Left lung (tissue), 4 donors: ENCODE measurements at regions not wholly inside any gene's neighbourhood (a gene's known extent, or its start where the extent isn't known, plus 50 kb on each side); places are given as distances from the start of the nearest gene placed in this dataset.
A peak's percentile ranks its signal among the peaks of the same experiment; 100 is the strongest.

ENCODE experiments used
- ATAC-seq: fragments of 200-7000 bp; cut with Tn5 transposase; one replicate; pipeline ENCODE4 v1.9.1; 2020; ENCODE audit warnings: moderate library complexity
- DNase-seq, 4 donors: peaks; one replicate each; pipeline ENCODE4 v3.0.0-alpha.2; 2013 to 2020
- H3K27ac ChIP-seq, 2 donors: fragments of 200-600 bp; sonication (generic) in 1 of 2; one replicate each; pipeline versions ENCODE4 v1.5.0 to v1.8.0; 2020 to 2021
- H3K27me3 ChIP-seq, 2 donors: fragments of 200-600 bp; sonication (generic) in 1 of 2; one replicate each; pipeline versions ENCODE4 v1.5.0 to v1.8.0; 2020 to 2021
- H3K36me3 ChIP-seq, 2 donors: fragments of 200-600 bp; sonication (generic) in 1 of 2; one replicate each; pipeline versions ENCODE4 v1.5.0 to v1.8.0; 2020 to 2021
- H3K4me1 ChIP-seq, 2 donors: fragments of 200-600 bp; one replicate each; pipeline ENCODE4 v1.8.0; 2021
- H3K4me3 ChIP-seq, 2 donors: fragments of 200-600 bp; sonication (generic) in 1 of 2; one replicate each; pipeline versions ENCODE4 v1.5.0 to v1.8.0; 2020 to 2021; ENCODE audit warnings: mild to moderate bottlenecking in 1 of 2
- H3K9me3 ChIP-seq, 2 donors: fragments of 200-600 bp; sonication (generic) in 1 of 2; one replicate each; pipeline versions ENCODE4 v1.5.0 to v1.8.0; 2020 to 2021
- intact Hi-C, 2 donors: fragments of 100-400 bp; cut with DNase I; formaldehyde crosslinking; loops; one replicate each; pipeline versions ENCODE4 v1.11.2 to v1.14.2; 2022
- TF ChIP-seq, protein P1 (sequence below), 2 donors: fragments of 200-600 bp; sonication (generic) in 1 of 2; IDR thresholded peaks; one replicate each; pipeline versions ENCODE4 v1.5.0 to v1.8.0; 2021; ENCODE audit warnings: antibody characterized with exemption in 2 of 2
- donor health status: DM: no; HTN: yes; CAD: no.
- donor health status: DM: no; HTN: no; CAD: no.

DNA sequence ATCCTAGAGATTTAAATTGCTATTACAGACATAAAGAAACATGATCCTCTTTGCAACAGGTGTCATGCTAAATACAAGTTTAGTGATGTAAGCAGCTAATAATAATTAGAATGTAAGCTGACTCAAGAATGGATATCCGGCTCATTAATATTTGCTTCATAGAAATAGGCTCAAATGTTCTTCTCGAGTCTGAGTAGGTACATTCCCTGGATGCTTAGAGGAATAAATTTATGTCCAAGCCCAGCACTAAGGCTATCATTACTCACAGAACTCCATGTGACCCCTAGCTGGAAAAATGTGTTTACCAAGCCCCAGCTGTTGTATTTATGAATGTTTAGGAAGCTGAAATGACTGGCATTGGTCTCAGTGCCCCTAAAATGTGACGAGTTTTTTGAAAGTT, 87.6 kb upstream of the TSPAN7 start:
- Histone ChIP-seq H3K9me3 (no peaks in the 10 kb centered on the region), H3K27ac (no peak overlapping the region), H3K4me3 (no peak overlapping the region), H3K36me3 (no peaks in the 10 kb centered on the region), H3K4me1 (no peaks in the 10 kb centered on the region), H3K27me3 (no peaks in the 10 kb centered on the region)
- DNase-seq (no peak), ATAC-seq (no peak)
- TF ChIP-seq, protein P1, sequence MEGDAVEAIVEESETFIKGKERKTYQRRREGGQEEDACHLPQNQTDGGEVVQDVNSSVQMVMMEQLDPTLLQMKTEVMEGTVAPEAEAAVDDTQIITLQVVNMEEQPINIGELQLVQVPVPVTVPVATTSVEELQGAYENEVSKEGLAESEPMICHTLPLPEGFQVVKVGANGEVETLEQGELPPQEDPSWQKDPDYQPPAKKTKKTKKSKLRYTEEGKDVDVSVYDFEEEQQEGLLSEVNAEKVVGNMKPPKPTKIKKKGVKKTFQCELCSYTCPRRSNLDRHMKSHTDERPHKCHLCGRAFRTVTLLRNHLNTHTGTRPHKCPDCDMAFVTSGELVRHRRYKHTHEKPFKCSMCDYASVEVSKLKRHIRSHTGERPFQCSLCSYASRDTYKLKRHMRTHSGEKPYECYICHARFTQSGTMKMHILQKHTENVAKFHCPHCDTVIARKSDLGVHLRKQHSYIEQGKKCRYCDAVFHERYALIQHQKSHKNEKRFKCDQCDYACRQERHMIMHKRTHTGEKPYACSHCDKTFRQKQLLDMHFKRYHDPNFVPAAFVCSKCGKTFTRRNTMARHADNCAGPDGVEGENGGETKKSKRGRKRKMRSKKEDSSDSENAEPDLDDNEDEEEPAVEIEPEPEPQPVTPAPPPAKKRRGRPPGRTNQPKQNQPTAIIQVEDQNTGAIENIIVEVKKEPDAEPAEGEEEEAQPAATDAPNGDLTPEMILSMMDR (IDR thresholded peaks at IDR 0.05) = no peak
- intact Hi-C loops = no loop called here

DNA sequence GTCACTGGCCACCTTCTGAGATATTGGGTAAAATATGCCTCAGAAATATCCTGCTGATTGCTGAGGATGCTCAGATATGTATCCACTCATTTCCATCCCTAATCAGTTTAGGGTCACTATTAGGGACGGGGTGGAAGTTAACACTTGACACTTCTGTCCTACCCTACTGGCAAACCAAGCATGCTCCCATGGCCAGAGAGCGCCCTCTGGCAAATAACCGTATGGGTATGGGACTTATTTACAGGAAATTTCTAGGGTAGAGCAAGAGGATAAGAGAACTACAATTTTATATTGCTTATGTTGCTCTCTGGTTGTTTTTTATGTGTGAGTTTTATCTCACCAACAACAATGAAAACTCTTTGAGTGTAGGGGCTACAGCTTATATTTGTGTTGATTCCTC, 86.8 kb upstream of the TSPAN7 start:
- intact Hi-C loops = no loop called here
- no peaks in the 10 kb centered on the region for H3K9me3 ChIP-seq
- ATAC-seq (no peak), DNase-seq (no peak)
- H3K4me1 ChIP-seq = no peaks in the 10 kb centered on the region
- H3K27me3 ChIP-seq = no peaks in the 10 kb centered on the region
- H3K36me3 ChIP-seq = no peaks in the 10 kb centered on the region
- H3K4me3 ChIP-seq = no peak overlapping the region
- H3K27ac ChIP-seq = no peak overlapping the region
- TF ChIP-seq, protein P1 (IDR thresholded peaks at IDR 0.05) = no peak

DNA sequence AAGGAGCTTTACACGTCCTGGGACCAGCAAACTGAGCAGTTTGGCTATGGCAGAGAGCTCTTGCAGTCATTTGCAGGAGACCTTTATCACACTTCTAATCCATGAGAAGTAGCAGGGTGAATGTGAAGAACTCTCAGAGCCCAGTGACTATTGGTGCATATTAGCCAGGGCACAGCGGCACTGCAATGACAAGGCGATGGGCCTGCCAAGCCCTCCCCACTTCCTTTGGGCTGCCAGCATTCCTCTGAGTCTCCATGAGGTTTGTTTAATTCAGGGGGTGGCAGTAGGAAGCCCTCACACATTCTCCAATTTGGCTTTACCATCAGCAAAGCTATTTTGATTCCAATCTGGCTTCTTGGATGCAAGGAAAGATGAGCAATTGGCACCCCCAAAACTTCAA, 79.2 kb upstream of the TSPAN7 start:
- ATAC-seq (no peak), DNase-seq (no peak)
- no peaks in the 10 kb centered on the region for H3K27me3 ChIP-seq
- H3K27ac ChIP-seq = no peak overlapping the region
- no peaks in the 10 kb centered on the region for H3K36me3 ChIP-seq
- no peak overlapping the region for H3K4me3 ChIP-seq
- intact Hi-C loops = no loop called here
- H3K9me3 ChIP-seq = no peaks in the 10 kb centered on the region
- H3K4me1 ChIP-seq = no peaks in the 10 kb centered on the region
- TF ChIP-seq, protein P1 (IDR thresholded peaks at IDR 0.05) = no peak

DNA sequence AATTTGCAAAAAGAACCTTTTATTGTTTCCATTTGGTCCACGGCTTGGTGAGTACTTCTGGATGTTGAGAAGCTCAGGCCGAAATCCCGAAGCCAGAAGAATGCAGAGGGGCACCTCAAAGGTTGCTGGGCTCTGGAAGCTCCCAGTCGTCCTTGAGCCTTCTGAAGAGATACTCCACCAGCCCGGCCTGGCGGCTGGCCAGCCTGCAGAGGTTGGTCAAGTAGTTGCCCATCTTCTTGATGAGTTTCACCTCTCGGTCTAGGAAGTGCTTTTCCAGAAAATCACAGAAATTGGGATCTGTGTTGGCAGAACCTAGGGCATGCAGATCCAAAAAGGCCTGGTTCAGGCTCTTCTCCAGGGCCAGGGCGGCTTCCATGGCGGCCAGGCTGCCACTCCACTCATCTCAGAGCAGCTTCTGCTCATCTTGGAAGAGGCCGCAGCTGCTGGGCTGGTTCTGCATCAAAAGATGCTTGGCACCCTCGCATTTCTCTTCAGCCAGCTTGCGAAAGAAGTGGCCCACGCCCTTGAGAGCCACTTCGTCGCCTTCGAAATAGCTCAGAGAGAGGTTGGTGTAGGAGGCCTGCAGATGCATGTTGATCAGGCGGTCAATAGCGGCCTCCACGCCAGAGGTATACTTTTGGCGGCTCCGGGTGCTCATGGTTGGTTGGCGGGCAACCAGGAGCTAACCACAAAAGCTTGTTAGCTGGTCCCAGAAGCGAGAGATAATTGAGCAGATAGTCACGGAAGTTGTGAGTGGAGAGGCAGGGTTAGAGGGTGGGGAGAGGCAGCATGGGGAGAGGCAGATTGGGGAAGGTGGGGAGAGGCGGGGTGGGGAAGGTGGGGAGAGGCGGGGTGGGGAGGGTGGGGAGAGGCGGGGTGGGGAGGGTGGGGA, 76.5 kb upstream of the TSPAN7 start:
- Histone ChIP-seq H3K36me3 (no peaks in the 10 kb centered on the region), H3K4me3 (no peak overlapping the region), H3K27ac (no peak overlapping the region), H3K27me3 (no peaks in the 10 kb centered on the region), H3K9me3 (no peaks in the 10 kb centered on the region), H3K4me1 (no peaks in the 10 kb centered on the region)
- DNase-seq (peak in 1 of 4 donors; percentile 31), ATAC-seq (no peak)
- TF ChIP-seq, protein P1 (IDR thresholded peaks at IDR 0.05) = no peak
- intact Hi-C loops = no loop called here

DNA sequence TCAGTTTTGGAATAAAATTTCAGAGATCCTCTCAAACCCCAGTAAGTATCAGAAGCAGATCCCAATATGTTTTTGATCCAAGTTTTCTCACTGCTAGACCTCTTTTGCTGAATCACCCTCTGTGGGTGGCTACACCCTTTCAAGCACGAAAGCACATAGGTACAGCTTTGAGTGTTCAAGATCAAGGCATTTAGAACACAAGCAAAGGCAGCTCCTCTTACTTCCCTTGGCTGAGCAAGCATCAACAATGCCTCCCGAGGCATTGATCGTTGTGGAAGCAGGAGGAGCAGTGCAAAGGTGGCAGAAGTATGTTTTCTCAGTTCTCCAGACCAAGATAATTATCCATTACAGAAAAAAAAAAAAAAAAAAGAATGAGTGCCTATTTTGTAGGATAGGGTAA, 72.0 kb upstream of the TSPAN7 start:
- Histone ChIP-seq H3K36me3 (no peaks in the 10 kb centered on the region), H3K9me3 (no peaks in the 10 kb centered on the region), H3K27ac (no peak overlapping the region), H3K4me3 (no peak overlapping the region), H3K4me1 (no peaks in the 10 kb centered on the region), H3K27me3 (no peaks in the 10 kb centered on the region)
- no peak for ATAC-seq
- no peak for DNase-seq
- TF ChIP-seq, protein P1 (IDR thresholded peaks at IDR 0.05) = no peak
- intact Hi-C loops = no loop called here
